ENCODE measurements at regions not wholly inside any gene's neighbourhood (a gene's known extent, or its start where the extent isn't known, plus 50 kb on each side); places are given as distances from the start of the nearest gene placed in this dataset.

GRCh38 chr10:71075086-71075758 is 137.1 kb upstream of the UNC5B start:
- Histone ChIP-seq H3K36me3 (no peaks in the 10 kb centered on the region), H3K9me3 (no peaks in the 10 kb centered on the region), H3K4me1 (no peaks in the 10 kb centered on the region), H3K27me3 (no peaks in the 10 kb centered on the region), H3K4me3 (replicated peaks in 1 of 3) (no peak overlapping the region), H3K27ac (no peak overlapping the region)
- TF ChIP-seq POLR2A (IDR thresholded peaks at IDR 0.05) (no peak), CTCF (IDR thresholded peaks at IDR 0.05) (no peak)
- no peak for DNase-seq
- intact Hi-C loops (cut with DNase I): no loop called here
- WGBS, 2 donors: 31% methylated on average over 8 of the region's 8 CpGs; no CpG with 5 or more reads in 1 of the 2 donors

GRCh38 chr10:71075759-71076472 is 136.5 kb upstream of the UNC5B start:
- DNase-seq: no peak
- intact Hi-C loops (cut with DNase I): no loop called here
- Histone ChIP-seq H3K27me3 (no peaks in the 10 kb centered on the region), H3K4me1 (no peaks in the 10 kb centered on the region), H3K27ac (no peak overlapping the region), H3K36me3 (no peaks in the 10 kb centered on the region), H3K9me3 (no peaks in the 10 kb centered on the region), H3K4me3 (replicated peaks in 1 of 3) (no peak overlapping the region)
- 82 to 98% methylated on average over 5 to 14 of the region's 15 CpGs for WGBS, 2 donors
- TF ChIP-seq POLR2A (IDR thresholded peaks at IDR 0.05): no peak
- no peak for TF ChIP-seq CTCF (IDR thresholded peaks at IDR 0.05)

GRCh38 chr10:71076473-71077142 is 135.8 kb upstream of the UNC5B start:
- no peak overlapping the region for H3K27ac ChIP-seq
- H3K4me1 ChIP-seq: no peaks in the 10 kb centered on the region
- H3K9me3 ChIP-seq: no peaks in the 10 kb centered on the region
- DNase-seq: no peak
- H3K36me3 ChIP-seq: no peaks in the 10 kb centered on the region
- H3K4me3 ChIP-seq (replicated peaks in 1 of 3): no peak overlapping the region
- intact Hi-C loops (cut with DNase I): no loop called here
- TF ChIP-seq POLR2A (IDR thresholded peaks at IDR 0.05): no peak
- no peak for TF ChIP-seq CTCF (IDR thresholded peaks at IDR 0.05)
- WGBS, 2 donors: 81 to 87% methylated on average over 8 of the region's 8 CpGs
- H3K27me3 ChIP-seq: no peaks in the 10 kb centered on the region

GRCh38 chr10:71077143-71077581 is 135.2 kb upstream of the UNC5B start:
- TF ChIP-seq POLR2A (IDR thresholded peaks at IDR 0.05): no peak
- H3K36me3 ChIP-seq: no peaks in the 10 kb centered on the region
- no peaks in the 10 kb centered on the region for H3K4me1 ChIP-seq
- no peak for DNase-seq
- H3K27me3 ChIP-seq: no peaks in the 10 kb centered on the region
- intact Hi-C loops (cut with DNase I): no loop called here
- H3K9me3 ChIP-seq: no peaks in the 10 kb centered on the region
- 51 to 64% methylated on average over 8 of the region's 8 CpGs for WGBS, 2 donors
- H3K4me3 ChIP-seq (replicated peaks in 1 of 3): no peak overlapping the region
- no peak overlapping the region for H3K27ac ChIP-seq

- H3K4me1 ChIP-seq: no peaks in the 10 kb centered on the region
- no peak for DNase-seq
- H3K36me3 ChIP-seq: no peaks in the 10 kb centered on the region
- no peak overlapping the region for H3K4me3 ChIP-seq (replicated peaks in 1 of 3)
- no peak overlapping the region for H3K27ac ChIP-seq
- TF ChIP-seq CTCF (IDR thresholded peaks at IDR 0.05) (no peak), POLR2A (IDR thresholded peaks at IDR 0.05) (no peak)
- H3K27me3 ChIP-seq: no peaks in the 10 kb centered on the region
- no peaks in the 10 kb centered on the region for H3K9me3 ChIP-seq
- intact Hi-C loops (cut with DNase I): no loop called here
- WGBS, 2 donors: 100% methylated on average over 2 to 4 of the region's 4 CpGs
These were observed 134.4 kb upstream of the UNC5B start for GRCh38 chr10:71077796-71078453.

All from thyroid gland (tissue), 4 donors.